Epithelial cell of proximal tubule (primary cell): ENCODE measurements at regions not wholly inside any gene's neighbourhood (a gene's known extent, or its start where the extent isn't known, plus 50 kb on each side); places are given as distances from the start of the nearest gene placed in this dataset.

Source experiments
- DNase-seq: peaks from one replicate; pipeline ENCODE4 v3.0.0-alpha.2; 2011; ENCODE audit warnings: low read depth
- H3K4me3 ChIP-seq: 2 replicates; pipeline ENCODE4 v1.5.1; 2011; ENCODE audit warnings: low read depth, mild to moderate bottlenecking, low read length
- CTCF ChIP-seq: conservative IDR thresholded peaks from 2 replicates; pipeline ENCODE4 v1.5.1; 2012; ENCODE audit warnings: low read depth, mild to moderate bottlenecking, low read length

GRCh38 chr5:82388181-82388580 is 110.0 kb upstream of the RPS23 start:
- no peak for DNase-seq
- no peak overlapping the region for H3K4me3 ChIP-seq
- TF ChIP-seq CTCF: no peak

- no peak overlapping the region for H3K4me3 ChIP-seq
- TF ChIP-seq CTCF: no peak
- DNase-seq: no peak
Observed at GRCh38 chr5:82387819-82388166, 109.6 kb upstream of the RPS23 start.

- TF ChIP-seq CTCF: no peak
- DNase-seq: no peak
- H3K4me3 ChIP-seq: no peak overlapping the region
Observed at GRCh38 chr5:82387001-82387818, 109.1 kb upstream of the RPS23 start.

GRCh38 chr5:82386576-82386975 is 108.4 kb upstream of the RPS23 start:
- DNase-seq: no peak
- H3K4me3 ChIP-seq: no peak overlapping the region
- TF ChIP-seq CTCF: no peak

- no peak for TF ChIP-seq CTCF
- H3K4me3 ChIP-seq: no peak overlapping the region
- DNase-seq: no peak
Observed at GRCh38 chr5:82384034-82384750, 106.0 kb upstream of the RPS23 start.

GRCh38 chr5:82381591-82381990 is 103.4 kb upstream of the RPS23 start:
- TF ChIP-seq CTCF: no peak
- H3K4me3 ChIP-seq: no peak overlapping the region
- DNase-seq: no peak
